ENCODE measurements at regions not wholly inside any gene's neighbourhood (a gene's known extent, or its start where the extent isn't known, plus 50 kb on each side); places are given as distances from the start of the nearest gene placed in this dataset.

DNA sequence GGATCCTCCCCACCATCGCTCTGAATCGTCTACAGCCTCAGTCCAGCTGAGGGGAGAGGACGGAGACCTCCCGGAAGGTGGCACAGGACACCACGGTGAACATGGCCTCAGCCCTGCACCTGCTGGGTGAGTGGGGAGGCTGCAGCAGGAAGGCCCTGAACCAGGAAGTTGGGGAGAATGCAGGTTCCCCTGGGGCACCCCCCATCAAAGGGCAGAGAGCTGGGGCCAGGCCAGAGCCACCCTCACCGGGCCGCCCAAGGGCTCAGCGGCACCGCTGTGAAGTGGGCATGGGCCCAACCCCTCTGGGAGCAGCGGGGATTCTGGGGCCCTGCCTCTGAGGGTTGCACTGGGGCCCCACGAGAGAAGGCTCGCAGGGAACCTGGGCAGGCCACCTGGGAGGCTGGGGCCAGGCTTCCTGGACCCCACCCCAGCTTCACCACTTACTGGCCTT is 98.7 kb downstream of the MICALL2 start:
- no peak for DNase-seq

DNA sequence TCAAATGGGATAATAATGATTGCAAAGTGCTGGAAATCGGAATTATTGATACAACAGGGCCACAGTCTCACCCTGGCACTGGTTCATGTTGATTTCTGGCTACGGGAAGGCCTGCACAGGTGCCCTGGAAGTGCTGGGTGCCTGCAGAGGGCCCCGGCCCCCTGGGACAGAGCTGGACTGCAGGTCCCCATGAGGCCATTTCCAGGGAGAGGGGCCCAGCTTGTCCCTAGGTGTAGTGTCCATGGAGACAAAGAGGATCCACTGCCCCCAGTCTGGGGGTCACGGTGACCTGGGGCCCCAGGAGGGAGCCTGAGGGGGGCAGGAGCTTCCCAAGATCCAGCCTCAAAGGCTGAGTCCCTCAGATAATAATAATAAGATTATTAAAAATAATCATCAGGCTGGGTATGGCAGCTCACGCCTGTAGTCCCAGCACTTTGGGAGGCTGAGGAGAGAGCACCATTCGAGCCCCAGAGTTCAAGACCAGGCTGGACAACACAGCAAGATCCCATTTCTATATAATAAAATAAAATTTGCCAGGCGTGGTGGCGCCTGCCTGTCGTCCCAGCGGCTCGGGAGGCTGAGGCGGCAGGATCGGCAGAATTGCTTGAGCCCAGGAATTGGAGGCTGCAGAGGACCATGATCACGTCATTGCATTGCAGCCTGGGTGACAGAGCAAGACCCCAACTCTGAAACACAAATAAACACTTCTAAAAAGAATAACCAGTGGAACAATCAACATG is 98.1 kb downstream of the MICALL2 start:
- no peak for DNase-seq

DNA sequence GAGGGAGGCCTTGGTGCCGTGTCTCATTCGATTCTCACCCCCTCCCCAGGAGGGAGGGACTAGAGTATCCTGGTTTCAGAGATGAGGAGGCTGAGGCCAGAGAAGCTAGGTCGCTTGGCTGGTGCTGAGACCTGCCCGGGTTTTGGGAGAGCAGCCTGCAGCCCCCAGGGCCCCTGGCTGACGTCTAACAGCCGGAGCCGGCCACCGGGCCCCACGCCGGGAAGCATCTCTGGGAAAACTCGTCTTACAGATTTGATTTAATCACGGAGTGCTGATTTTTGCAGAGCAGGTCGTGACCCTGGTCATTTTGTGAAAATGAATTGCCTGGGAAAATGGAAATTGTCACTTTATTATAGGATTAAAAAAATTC is 97.5 kb downstream of the MICALL2 start:
- no peak for DNase-seq

DNA sequence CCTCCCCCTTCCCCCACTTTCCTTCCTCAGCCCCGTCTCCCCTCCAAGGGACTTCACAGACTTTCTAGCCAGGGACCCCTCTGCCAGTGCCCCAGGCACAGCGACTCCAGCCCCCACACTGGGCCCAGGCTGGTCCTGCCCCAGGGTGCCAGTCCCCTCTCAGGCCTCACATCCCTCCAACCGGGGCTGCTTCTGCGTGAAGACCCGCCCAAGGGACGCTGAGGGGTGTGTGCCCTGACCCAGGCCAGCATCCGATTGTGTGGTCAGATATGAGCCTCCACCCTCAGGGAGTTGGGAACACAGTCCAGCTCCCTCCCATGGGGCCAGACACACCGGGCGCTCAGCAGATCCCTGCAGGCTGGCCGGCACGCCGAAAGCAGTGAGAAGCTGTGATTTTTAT is 97.0 kb downstream of the MICALL2 start:
- no peak for DNase-seq

DNA sequence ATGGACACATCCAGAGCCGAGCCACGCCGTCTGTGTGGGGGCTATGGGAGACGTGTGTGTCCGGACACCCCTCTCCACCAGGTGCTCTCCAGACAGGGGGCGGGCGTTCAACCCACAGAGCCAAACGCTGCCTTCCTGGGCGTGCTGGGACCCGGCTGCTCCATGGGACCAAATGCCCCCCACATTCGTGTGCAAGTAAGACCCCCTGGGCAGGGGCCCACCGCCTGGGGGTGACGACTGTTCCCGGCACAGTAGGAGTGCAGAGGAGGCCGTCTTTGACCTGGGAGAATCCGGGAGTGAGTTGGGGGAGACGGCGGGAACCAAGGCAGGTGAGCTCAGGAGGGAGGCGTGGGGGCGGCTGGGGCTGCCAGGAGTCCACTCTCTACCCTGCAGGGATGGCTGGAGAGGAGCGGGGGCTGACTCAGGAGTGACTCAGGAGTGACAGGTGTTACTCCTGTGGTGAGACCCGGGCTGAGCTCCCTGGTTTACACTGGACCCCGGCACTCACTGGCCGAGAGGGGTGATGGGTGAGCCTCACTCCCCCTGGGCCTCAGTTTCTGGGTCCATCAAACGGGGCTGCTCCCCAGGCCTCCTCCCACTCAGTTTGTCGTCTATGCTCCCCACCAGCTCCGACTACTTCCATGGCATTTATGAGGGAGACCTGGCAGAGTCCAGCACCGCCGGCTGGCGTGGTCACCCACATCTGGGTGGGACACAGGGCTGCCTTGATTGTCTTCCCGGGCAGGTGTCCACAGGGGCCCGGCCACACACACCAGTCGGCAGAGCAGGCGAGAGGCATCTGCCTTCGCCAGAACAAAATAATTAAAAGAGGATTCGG is 95.0 kb downstream of the MICALL2 start:
- DNase-seq = no peak

DNA sequence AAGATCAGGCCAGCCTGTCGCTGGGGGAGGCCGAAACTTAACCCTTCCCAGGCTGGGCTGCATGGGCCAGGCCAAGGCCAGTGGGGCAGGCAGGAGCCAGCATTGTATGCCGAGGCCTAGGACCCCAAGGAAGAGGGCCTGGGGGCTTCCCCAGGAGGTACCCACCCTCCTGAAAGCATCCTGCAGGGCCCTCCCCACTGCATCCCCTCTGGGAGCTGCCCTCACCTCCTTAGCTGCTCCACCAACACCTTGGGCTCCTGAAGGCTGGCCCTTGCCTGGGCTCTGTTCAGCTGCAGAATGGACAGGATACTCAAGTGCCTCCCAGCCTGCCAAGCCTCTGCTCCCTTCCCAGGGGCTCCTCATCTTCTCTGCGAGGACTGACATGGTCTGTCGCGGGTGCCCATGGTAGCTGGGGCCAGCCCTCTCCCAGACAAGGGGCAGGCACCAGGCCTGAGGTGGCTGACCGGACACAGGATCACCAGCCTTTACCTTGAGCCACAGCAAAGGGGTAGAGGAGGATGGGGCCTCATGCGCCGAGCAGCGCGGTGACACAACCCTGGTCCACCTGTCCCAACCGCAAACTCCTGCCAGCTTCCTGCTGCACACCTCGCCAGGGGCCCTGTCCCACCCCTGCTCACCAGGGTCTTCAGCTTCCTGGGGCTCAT is 94.2 kb downstream of the MICALL2 start:
- DNase-seq = no peak

DNA sequence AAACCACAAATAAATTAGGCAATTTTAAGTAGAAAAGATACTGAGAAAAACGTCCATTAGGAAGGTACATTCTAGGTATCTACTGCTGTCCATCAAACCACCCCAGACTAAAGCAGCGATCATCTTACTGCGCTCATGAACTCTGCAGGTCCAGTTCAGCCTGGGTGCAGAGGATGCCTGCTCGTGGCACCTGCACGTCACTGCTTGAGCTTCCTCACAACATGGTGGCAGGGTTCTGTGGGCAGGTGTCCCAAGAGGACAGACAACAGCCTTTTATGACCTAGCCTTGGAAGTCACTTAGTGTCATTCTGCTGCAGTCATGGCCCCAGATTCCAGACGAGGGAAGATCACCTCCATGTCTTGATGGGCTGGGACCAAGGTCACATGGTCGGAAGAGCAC is 93.4 kb downstream of the MICALL2 start:
- DNase-seq = no peak

DNA sequence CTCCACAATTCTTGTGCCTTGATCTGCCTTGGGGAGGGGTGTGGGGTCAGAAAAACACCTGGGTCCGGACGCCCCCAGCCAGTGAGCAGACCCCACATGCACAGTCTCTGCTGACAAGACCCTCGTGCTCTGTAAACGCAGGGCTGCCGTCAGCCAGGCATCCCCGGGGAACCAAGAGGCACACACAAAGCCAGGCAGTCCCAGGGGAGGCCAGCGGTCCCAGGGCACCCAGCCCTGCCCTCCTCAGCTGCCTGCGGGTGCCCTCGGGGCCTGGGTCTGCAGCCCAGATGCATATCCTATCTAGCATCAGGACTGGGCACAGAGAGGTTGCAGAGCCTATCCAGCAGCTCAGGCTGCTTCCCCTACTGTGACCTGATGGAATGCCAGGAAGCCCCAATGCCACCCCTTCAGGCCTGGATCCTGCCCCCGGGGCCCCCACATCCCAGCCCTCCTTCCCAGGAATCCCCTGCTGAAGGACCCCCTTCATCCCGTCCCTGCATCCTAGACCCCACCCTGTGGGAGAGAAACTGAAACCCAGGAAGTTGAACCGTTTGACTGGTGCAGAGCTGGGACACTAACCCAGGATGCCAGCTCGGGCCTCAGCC is 92.4 kb downstream of the MICALL2 start:
- no peak for DNase-seq

DNA sequence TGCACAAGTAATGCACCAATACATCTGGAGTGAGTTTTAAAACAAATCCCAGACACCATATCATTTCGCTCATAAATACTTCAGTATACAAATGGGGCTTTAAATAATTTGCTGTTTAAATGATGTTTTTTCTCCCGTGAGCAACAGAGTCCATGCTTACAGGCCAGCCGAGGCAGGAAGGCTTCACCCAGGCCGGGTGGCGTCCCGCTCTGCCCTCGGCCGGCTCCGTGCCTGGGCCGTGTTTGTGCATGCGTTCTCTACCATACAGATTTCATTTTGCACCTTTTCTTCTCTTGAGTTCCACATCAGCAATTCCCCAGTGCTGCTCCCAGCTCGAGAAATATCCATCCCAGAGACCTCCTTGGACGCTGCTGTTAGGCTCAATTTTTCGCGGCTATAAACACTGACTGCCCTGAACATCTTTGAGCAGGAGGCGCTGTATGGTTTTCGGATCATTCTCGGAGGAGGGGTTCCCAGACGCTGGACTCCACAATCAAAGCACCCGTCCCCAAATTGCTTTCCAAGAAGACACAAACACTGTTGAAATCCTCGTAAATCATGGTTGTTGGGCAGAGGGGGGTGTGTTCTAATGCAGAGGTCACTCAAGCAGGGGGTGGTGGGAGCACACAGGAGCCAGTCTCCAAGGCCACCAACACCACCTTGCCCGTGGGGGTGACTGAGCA is 91.6 kb downstream of the MICALL2 start:
- DNase-seq = no peak

DNA sequence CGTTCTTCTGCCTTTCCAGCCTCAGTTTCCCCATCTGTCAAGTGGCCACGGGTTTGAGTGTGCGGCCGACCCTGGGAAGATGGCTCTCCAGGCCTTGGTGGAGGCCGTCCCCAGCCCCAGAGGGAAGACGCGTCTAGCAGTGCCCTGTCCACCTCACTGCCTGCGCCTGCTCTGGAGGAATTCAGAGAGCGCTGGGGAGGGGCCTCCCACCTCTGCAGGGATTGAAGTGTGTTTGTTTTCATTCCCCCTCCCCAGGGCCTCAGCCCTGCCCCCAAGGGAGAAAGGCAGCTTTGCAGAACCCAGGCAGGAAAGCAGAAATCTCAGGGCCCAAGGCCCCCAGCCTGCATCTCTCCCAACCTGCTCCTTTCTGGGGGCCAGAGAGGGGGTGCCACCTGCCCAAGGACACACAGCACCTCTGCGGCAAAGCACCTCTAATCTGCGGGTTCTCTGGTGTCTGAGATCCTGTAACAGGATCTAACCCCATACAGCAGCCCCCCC is 91.0 kb downstream of the MICALL2 start:
- no peak for DNase-seq

DNA sequence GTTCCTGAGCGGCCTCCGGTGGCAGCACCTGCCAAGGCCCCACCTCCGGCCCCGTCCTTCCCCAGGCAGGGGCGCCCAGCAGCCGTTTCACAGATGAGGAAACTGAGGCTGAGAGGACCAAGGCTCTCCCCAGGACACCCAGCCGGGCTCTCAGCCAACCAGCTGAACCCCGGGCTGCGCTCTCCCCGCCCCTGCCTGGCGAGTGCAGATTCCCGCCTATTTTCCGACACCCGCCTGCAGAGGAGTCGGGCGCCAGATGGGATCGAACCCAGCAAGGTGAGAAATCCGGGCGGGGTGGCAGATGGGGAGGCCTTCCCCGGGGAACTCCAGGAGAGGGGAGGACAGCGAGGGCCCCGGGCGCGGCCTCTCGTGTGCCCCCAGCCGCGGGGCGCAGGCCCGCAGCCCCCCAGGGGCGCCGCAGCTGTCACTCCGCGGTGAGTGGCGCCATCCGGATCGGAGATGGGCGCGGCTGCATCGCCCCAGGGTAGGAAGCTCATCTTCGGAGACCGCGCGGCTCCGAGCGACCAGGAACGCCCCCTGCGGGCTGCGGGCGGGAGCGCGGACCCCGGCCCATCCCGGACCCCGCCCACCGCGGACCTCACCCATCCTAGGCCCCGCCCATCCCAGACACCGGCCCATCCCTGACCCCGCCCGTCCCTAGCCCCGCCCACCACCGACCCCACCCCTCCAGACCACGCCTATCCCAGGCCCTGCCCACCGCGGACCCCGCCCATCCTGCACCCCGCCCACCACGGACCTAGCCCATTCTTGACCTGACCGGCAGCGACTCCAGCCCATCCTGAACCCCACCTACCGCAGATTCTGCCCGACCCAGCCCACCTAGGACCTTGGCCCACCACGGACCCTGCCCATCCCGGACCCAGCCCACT is 90.3 kb downstream of the MICALL2 start:
- peak; percentile 55 for DNase-seq

DNA sequence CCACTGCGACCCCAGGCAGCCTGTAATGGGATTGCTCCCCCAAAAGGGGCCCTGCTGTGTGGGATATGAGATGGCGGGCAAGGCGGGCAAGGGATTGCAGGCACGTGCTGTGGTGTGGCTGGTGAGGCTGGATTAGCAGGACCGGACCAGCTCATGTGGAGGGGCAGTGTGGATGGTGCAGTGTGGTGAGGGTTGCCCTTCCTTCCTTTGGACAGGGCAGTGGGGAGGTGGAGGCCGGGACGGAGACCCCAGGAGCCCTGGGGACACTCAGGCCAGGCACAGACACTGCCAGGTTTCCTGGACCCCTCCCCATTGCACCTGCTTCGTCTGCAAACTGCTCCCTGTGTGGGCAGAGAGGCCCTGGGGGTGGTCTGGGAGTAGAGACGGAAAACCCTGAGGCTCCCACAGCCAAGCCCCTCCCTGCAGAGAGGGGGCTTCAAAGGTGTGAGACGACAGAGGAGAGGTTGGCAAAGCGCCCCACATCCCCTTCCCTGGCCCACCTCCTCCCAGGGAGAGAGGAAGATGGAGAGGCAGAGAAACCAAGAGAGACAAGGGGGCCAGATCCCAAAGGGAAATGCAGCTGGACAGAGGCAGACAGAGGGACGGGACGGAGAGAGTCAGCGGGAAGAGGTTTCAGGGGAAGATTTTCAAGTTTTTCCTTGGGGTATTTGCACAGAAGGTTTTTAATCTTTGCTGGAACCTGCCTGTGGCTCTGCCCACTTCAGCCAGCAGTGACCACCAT is 89.2 kb downstream of the MICALL2 start:
- DNase-seq = no peak

DNA sequence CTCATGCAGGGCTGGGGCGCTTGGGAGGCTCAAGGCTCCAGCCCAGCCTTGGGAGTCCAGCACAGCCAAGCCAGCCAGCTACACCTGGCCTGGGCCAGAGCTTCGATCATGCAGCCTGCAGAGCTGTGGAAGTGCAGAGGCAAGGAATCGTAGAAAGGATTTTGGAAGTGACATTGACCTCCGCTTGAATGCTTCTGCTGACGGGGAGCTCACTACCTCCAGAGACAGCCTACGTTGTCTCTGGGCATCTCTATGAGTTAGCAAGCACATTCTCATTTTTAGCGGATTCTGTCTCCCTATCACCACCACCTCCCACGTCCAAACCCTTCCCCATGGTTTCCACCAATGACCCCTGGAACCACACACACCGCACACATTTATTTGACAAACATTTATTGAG is 88.5 kb downstream of the MICALL2 start:
- DNase-seq = no peak

DNA sequence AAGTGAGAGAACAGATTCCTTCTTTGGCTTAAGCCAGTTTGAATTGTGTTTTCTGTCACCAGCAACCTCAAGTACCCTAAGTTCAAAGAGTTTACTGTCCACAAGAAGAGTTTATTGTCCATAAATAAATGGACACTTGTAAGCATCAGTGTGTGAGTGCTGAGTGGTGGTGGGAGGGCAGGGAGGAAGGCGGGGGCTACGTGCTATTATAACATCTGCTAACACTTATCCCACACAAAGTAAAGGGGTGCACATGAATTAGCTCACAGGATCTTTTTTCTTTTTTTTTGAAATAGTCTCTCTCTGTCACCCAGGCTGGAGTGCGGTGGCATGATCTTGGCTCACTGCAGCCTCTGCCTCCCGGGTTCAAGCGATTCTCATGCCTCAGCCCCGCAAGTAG is 87.2 kb downstream of the MICALL2 start:
- DNase-seq = no peak

DNA sequence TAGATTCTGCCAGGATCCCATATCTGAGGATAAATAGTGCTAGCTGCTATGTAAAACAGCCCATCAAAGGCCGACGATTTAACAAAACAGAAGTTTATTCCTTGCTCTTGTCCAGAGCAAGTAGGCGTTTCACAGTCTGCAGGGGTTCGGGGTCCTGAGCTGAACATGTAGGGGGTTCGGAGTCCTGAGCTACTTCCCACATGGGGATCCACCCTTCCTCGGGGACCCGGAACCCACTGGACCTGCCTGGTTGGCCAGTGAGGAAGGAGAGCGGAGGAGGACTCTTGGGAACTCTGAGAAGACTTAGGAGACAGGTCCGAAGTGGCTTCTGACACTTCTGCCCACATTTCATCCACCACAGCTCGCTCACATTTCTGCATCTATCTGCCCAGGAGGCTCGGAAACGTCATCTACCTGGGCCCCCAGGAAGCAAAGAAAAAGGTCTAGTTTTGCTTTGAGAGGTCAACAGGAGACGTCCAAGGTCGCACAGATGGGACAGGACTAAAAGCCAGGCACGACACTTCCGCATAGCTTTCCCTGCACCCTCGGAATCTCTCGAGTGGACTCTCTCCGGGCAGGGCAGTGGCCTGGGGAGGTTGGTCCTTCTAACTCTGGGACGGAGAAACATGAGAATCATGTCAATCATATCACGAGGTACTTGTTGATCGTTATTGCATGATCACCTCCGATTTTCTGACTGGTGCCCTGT is 86.4 kb downstream of the MICALL2 start:
- no peak for DNase-seq

DNA sequence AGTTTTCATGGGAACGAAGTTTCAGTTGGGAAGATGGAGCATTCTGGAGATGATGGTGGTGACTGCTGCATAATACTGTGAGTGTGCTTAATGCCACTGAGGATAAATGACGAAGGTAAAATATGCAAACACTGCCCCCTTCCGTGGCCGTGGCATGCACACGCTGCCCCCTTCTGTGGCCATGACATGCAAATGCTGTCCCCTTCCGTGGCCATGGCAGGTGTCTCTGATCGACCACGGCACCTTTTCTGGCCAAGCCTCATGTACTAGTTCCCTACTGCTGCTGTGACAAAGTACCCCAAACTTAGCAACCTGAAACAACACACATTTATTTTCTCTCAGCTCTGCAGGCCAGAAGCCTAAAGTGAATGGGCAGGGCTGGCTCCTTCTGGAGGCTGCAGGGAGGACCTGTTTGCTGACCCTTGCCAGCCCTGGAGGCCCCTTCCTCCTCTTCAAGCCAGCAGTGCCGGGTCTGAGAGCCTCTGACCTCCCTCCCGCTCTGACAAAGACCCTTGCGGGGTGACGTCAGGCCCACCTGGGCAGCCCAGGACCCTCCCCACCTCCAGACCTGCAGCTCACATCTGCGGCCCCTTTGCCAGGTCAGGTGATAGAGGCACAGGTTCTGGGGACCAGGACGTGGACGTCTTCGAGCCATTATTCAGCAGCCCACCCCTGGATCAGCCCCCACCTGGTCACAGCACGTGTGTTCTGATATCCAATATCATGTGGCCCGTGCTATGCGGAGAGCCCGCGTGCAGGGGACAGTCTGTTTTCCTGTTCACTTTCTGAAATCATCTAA is 82.0 kb downstream of the MICALL2 start:
- no peak for DNase-seq

DNA sequence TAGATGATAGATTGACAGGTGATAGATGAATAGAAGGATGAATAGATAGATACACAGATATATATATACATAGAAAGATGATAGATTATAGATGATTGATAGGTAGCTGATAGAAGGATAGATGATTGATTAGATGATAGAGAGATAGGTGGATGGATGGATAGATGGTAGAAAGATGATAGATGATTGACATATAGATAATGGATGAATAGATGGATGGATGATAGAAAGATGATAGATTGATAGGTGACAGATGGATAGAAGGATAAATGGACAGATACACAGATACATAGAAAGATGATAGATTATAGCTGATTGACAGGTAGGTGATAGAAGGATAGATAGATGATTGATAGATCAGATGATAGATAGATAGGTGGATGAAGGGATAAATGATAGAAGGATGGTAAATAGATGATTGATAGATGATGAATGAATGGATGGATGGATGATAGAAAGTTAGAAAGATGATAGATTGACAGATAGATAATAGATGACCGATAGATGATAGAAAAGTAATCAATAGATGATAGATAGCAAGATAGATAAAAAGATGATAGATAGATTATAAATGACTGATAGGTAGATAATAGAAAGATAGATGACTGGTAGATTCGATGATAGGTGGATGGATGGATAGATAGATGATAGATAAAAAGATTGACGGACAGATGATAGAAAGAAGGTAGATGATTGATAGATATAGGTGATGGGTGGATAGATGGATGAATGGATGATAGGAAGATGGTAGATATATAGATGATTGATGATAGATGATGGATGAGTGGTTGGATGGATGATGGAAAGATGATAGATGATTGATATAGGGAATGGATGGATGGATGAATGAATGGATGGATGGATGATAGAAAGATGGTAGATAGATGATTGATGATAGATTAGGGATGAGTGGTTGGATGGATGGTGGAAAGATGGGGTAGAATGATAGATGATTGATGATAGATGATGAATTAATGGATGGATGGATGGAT is 80.4 kb downstream of the MICALL2 start:
- DNase-seq = no peak

DNA sequence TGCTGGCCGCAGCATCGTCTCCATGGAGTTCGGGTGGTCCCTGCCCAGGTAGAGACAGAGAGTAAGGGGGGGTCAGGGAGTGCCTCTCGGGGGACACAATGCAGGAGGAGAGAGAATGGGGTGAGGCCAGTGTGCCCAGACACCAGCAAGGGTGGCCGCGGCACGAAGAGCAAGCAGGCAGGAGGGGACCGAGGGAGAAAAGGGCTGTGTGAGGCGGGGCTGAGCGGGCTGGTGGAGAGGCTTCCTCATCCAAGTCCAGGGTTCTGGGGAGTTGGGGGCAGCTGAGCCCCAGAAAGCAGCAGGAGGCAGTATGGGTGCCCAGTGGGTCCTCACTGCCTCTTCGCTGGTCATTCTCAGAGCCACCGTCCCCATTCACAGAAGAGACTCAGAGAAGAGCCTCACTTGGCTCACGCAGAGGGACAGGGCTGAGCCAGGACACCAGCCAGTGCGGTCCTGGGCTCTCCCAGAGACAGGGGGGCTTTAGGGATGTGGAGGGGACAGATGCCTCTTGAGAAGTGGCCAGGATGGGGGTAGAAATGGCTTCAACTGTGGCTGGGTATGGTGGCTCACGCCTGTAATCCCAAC is 78.9 kb downstream of the MICALL2 start:
- DNase-seq = no peak

All from COR-L47 (cell line).